ENCODE measurements at regions not wholly inside any gene's neighbourhood (a gene's known extent, or its start where the extent isn't known, plus 50 kb on each side); places are given as distances from the start of the nearest gene placed in this dataset.

DNA sequence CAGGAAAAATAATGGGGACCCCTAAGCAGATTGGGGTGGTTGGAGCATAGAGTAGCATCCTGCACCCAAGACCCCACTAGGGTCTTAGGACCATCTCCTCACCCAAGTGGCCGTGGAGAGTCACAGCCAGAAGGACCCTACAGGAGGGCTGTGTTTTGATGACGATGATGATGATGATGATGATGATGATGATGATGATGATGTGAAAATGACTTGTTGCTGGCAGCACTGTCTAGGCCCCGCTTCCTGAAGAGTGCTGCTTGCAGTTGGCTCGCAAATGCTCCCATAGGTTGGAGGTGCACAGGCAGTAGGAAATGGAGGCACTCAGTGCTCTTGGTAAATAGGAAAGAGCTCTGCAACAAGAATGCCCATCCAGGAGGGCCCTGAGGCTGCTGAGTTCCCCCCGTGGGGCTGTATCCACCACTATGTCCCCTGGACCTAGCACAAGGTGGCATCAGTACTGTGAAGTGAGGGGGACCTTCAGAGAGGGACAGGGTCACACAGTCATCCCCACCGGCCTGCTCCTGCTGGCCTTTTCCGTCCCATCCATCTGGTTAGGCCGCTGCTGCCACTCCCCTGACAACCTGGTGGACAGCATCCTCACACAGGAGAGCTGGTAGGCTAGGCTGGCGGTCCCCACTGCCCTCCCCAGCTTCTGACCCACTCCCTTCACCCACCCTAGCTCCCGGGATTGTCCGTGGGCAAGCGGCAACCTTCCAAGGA, 139.6 kb downstream of the FOXD2 start:
- H3K4me3 Mint-ChIP-seq: no peak overlapping the region
- H3K18ac ChIP-seq (ENCODE audit: insufficient read length, low read depth, low read length): no peak overlapping the region
- H3K36me3 Mint-ChIP-seq (ENCODE audit: insufficient read depth in 1 of 3, low read depth in 3 of 3): no peaks in the 10 kb centered on the region

More for the DNA sequence above, 139.6 kb downstream of the FOXD2 start:
- Histone ChIP-seq H3K4me1 (ENCODE audit: insufficient read depth, low read length) (peaks cover 15% of the 10 kb centered on the region; the same call in 1 of the 2 replicates), H3K23ac (ENCODE audit: insufficient read length, low read depth, low read length) (no peak overlapping the region), H2BK12ac (ENCODE audit: insufficient read length, low read depth, low read length) (no peak overlapping the region), H4K91ac (ENCODE audit: insufficient read length, low read depth, low read length) (no peak overlapping the region), H3K9ac (ENCODE audit: extremely low read depth, insufficient read length, low read length) (no peak overlapping the region), H3K79me1 (ENCODE audit: insufficient read depth, low read depth, low read length, poor library complexity, severe bottlenecking) (no peaks in the 10 kb centered on the region), H2BK15ac (ENCODE audit: low read depth, low read length) (no peak overlapping the region), H3K56ac (ENCODE audit: insufficient read length, low read depth, low read length) (no peak overlapping the region), H3K4ac (ENCODE audit: low read depth, low read length) (no peak overlapping the region), H3T11ph (ENCODE audit: low read length) (no peak overlapping the region), H2AFZ (ENCODE audit: low read length) (no peak overlapping the region), H3K4me2 (ENCODE audit: insufficient read depth, insufficient read length, low read length) (no peak overlapping the region), H3K14ac (ENCODE audit: insufficient read depth, low read length) (no peak overlapping the region; the same call in 1 of the 2 replicates), H4K20me1 (ENCODE audit: control insufficient read depth, insufficient read depth, insufficient read length) (no peaks in the 10 kb centered on the region), H4K5ac (ENCODE audit: insufficient read length, low read depth, low read length) (no peak overlapping the region), H3K9me3 (ENCODE audit: control insufficient read depth, low read depth, low read length) (no peaks in the 10 kb centered on the region), H2BK120ac (ENCODE audit: low read depth, low read length, poor library complexity, severe bottlenecking) (no peak overlapping the region), H3K79me2 (ENCODE audit: insufficient read depth, low read length) (no peaks in the 10 kb centered on the region), H2AK5ac (ENCODE audit: insufficient read length, low read length) (no peak overlapping the region), H3K27me3 (ENCODE audit: insufficient read depth, low read length) (no peaks in the 10 kb centered on the region; the same call in 1 of the 2 replicates), H3K27ac (ENCODE audit: insufficient read length, low read depth, low read length) (no peak overlapping the region), H4K8ac (replicated peaks; ENCODE audit: insufficient read length, low read depth, low read length) (no peak overlapping the region), H2BK5ac (ENCODE audit: insufficient read length, low read length) (no peak overlapping the region), H2BK20ac (ENCODE audit: low read depth, low read length, poor library complexity, severe bottlenecking) (no peak overlapping the region), H3K23me2 (ENCODE audit: insufficient read length, low read depth, low read length, poor library complexity, severe bottlenecking) (no peaks in the 10 kb centered on the region)
- TF ChIP-seq, protein P1, sequence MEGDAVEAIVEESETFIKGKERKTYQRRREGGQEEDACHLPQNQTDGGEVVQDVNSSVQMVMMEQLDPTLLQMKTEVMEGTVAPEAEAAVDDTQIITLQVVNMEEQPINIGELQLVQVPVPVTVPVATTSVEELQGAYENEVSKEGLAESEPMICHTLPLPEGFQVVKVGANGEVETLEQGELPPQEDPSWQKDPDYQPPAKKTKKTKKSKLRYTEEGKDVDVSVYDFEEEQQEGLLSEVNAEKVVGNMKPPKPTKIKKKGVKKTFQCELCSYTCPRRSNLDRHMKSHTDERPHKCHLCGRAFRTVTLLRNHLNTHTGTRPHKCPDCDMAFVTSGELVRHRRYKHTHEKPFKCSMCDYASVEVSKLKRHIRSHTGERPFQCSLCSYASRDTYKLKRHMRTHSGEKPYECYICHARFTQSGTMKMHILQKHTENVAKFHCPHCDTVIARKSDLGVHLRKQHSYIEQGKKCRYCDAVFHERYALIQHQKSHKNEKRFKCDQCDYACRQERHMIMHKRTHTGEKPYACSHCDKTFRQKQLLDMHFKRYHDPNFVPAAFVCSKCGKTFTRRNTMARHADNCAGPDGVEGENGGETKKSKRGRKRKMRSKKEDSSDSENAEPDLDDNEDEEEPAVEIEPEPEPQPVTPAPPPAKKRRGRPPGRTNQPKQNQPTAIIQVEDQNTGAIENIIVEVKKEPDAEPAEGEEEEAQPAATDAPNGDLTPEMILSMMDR (conservative IDR thresholded peaks at IDR 0.05): no peak
- no peak overlapping the region for H3K27ac Mint-ChIP-seq
- no peak for DNase-seq
- H3K9me3 Mint-ChIP-seq: no peaks in the 10 kb centered on the region
- no CpG with 5 or more reads among the region's 12 CpGs for WGBS (ENCODE audit: extremely low coverage, insufficient read length, low lambda C conversion rate)
- H3K4me1 Mint-ChIP-seq: peaks cover 42 to 48% of the 10 kb centered on the region in 2 experiments
- H3K27me3 Mint-ChIP-seq (ENCODE audit: low read depth): peaks cover 10% of the 10 kb centered on the region

Data from H9 (cell line).